ENCODE measurements at regions not wholly inside any gene's neighbourhood (a gene's known extent, or its start where the extent isn't known, plus 50 kb on each side); places are given as distances from the start of the nearest gene placed in this dataset.
"Not testable (repeated sequence)": the region's sequence is repeated elsewhere in the genome, so short reads cannot be mapped to it uniquely, and the experiment has no call there.

DNA sequence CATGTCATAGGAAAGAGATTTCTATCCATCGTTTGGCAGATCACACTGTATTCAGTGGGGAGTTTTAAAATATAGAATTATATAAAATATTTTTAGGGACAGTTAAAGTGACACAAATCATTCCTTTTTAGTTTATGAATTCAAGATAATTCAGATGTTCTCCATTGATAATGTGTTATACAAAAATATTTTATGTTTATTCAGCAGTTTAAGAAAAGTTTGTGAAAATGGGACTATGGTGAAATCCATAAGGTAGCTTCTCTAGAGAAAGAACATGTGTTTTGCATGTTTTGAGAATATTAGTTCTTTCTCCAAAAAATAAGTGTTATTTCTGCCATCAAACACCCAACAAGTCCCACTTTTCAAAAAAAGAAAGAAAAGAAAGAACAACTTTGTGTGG is 122.9 kb downstream of the EMB start:
- no peak for DNase-seq
- TF ChIP-seq, protein P1, sequence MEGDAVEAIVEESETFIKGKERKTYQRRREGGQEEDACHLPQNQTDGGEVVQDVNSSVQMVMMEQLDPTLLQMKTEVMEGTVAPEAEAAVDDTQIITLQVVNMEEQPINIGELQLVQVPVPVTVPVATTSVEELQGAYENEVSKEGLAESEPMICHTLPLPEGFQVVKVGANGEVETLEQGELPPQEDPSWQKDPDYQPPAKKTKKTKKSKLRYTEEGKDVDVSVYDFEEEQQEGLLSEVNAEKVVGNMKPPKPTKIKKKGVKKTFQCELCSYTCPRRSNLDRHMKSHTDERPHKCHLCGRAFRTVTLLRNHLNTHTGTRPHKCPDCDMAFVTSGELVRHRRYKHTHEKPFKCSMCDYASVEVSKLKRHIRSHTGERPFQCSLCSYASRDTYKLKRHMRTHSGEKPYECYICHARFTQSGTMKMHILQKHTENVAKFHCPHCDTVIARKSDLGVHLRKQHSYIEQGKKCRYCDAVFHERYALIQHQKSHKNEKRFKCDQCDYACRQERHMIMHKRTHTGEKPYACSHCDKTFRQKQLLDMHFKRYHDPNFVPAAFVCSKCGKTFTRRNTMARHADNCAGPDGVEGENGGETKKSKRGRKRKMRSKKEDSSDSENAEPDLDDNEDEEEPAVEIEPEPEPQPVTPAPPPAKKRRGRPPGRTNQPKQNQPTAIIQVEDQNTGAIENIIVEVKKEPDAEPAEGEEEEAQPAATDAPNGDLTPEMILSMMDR (IDR thresholded peaks at IDR 0.05; ENCODE audit: low read depth, low read length): no peak
- Histone ChIP-seq H3K36me3 (no peaks in the 10 kb centered on the region), H3K4me3 (ENCODE audit: low read depth, low read length) (no peak overlapping the region), H3K4me1 (no peaks in the 10 kb centered on the region), H3K9me3 (no peaks in the 10 kb centered on the region), H3K27me3 (no peaks in the 10 kb centered on the region)

DNA sequence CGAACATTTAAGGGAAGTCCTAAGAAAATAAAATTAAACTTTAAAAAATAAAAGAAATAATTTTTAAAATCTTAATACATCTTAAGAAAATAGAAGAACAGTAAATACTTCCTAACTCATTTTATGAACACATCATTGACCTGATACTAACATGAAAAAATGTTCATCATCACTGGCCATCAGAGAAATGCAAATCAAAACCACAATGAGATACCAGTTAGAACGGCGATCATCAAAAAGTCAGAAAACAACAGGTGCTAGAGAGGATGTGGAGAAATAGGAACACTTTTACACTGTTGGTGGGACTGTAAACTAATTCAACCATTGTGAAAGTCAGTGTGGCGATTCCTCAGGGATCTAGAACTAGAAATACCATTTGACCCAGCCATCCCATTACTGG is 134.6 kb downstream of the EMB start:
- not testable (repeated sequence) for H3K4me3 ChIP-seq (ENCODE audit: low read depth, low read length); DNase-seq

DNA sequence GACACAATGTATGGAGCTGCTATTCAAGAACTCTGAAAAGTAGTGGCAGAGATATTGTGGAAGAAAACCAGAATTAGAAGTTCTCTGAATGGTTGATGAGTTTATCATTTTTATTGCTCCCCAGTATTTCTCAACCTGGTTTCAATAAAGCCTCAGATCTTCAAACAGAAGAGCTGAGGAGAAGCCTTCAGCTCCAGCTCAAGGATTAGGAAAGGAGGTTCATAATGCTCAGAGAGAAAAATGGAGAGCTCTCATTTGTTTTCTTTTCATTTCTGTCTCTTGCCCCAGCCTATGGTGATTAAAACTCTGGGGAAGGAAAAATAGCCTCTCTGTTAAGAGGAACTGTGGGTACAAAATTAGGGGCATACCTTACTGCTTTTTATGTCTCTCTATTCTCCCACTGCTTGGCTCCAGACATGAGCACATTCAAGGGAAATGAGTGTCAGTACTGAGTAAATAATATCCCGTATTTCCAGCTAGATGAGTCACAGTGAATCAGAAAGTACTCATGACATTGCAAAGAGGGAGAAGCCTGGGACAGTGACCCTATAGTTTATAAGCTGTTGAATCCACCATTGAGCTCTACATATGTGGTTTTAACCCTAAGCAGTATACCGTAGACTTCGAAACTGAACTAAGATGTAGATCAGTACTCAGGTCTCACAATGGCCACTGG is 138.1 kb downstream of the EMB start:
- Histone ChIP-seq H3K4me3 (ENCODE audit: low read depth, low read length) (no peak overlapping the region), H3K36me3 (no peaks in the 10 kb centered on the region), H3K9me3 (no peaks in the 10 kb centered on the region), H3K4me1 (no peaks in the 10 kb centered on the region), H3K27me3 (no peaks in the 10 kb centered on the region)
- DNase-seq: no peak
- TF ChIP-seq, protein P1 (IDR thresholded peaks at IDR 0.05; ENCODE audit: low read depth, low read length): no peak

More for the DNA sequence above, 134.6 kb downstream of the EMB start:
- not testable (repeated sequence) for H3K27me3 ChIP-seq, H3K36me3 ChIP-seq, H3K9me3 ChIP-seq, H3K4me1 ChIP-seq

DNA sequence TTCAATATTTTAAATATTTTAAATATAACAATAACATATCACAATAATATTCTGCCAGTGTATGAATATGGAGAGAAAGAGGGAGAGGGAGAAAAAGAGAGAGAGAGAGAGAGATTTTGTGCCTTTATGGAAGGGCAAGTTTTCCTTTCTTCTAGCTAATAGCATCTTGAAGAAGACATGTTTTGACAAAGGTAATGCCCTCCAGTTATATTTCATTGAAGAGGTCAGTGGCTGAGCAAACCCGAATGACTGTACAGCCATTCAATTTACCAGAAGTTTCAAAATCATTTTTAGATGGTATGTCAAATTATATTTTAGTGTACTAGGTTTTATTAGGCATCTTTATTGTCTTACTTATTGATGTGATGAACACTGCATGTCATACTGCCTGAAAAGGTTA is 139.3 kb downstream of the EMB start:
- H3K27me3 ChIP-seq: no peaks in the 10 kb centered on the region
- no peak overlapping the region for H3K4me3 ChIP-seq (ENCODE audit: low read depth, low read length)
- TF ChIP-seq, protein P1 (IDR thresholded peaks at IDR 0.05; ENCODE audit: low read depth, low read length): no peak
- H3K36me3 ChIP-seq: no peaks in the 10 kb centered on the region
- H3K9me3 ChIP-seq: no peaks in the 10 kb centered on the region
- DNase-seq: no peak
- H3K4me1 ChIP-seq: no peaks in the 10 kb centered on the region

DNA sequence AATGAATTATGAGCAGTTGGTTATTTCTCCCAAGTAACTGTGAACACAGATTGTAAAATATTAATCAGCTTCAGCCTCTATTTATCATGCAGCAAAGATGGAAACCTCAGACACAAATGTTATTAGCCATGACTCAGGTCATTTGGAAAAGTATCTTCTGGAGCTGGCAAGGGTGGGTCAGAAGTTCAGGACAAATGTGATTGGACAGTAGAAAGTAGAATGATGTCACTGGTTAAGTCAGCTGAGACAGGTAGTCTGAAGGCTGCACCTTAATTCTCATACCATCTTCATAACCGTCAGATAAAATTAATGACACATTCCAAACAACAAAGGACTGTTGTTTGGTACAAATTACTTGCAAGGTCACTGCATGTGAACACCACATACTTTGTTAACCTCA is 140.2 kb downstream of the EMB start:
- H3K9me3 ChIP-seq: no peaks in the 10 kb centered on the region
- TF ChIP-seq, protein P1 (IDR thresholded peaks at IDR 0.05; ENCODE audit: low read depth, low read length): no peak
- no peaks in the 10 kb centered on the region for H3K36me3 ChIP-seq
- no peaks in the 10 kb centered on the region for H3K27me3 ChIP-seq
- H3K4me3 ChIP-seq (ENCODE audit: low read depth, low read length): no peak overlapping the region
- no peak for DNase-seq
- H3K4me1 ChIP-seq: no peaks in the 10 kb centered on the region

DNA sequence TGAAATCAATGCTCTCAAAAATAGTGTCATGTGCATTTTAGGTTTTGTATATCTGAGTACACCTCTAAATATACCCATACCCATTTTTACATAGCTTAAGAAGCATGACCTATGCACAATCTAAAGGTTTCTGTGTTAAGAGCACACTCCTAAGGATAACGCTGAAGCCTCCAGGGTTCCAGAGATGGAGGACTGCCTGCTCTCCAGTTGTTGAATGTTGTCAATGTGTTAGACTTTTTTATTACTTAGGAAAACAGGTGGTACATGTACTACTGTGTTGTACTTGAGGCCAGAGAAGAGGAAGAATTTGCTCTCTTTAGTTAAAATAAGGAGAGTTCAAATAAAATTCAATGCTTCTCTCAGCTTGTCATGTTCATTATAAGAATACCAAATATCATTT is 141.2 kb downstream of the EMB start:
- no peaks in the 10 kb centered on the region for H3K4me1 ChIP-seq
- TF ChIP-seq, protein P1 (IDR thresholded peaks at IDR 0.05; ENCODE audit: low read depth, low read length): no peak
- no peaks in the 10 kb centered on the region for H3K9me3 ChIP-seq
- H3K27me3 ChIP-seq: no peaks in the 10 kb centered on the region
- no peak overlapping the region for H3K4me3 ChIP-seq (ENCODE audit: low read depth, low read length)
- no peak for DNase-seq
- H3K36me3 ChIP-seq: no peaks in the 10 kb centered on the region
